GM12878 (cell line): ENCODE measurements at regions not wholly inside any gene's neighbourhood (a gene's known extent, or its start where the extent isn't known, plus 50 kb on each side); places are given as distances from the start of the nearest gene placed in this dataset.

Experiments
- ATAC-seq: fragments of 200-7000 bp; cut with Tn5 transposase; 3 replicates; pipeline ENCODE4 v1.9.1; 2020; ENCODE audit warnings: mild to moderate bottlenecking, moderate library complexity
- BruUV-seq: library from RNA; stranded (reverse); fragments of 400-500 nt; replicated peaks from 2 replicates; lab custom pipeline; 2021; lab: Mats Ljungman, UMichigan
- CTCF ChIA-PET: fragments of 300-600 bp; sonication (Branson Sonifier 250); formaldehyde crosslinking; extraction: SDS; loops from one replicate; lab custom pipeline; 2021; ENCODE audit warnings: inconsistent platforms; lab: Yijun Ruan, JAX
- POLR2A ChIA-PET: fragments of 350-600 bp; formaldehyde crosslinking; extraction: SDS; loops from one replicate; lab custom pipeline; 2021; ENCODE audit warnings: inconsistent platforms; lab: Charles Lee
- RAD21 ChIA-PET: fragments of 300-600 bp; sonication (Branson Sonifier 250); formaldehyde crosslinking; loops from one replicate; lab custom pipeline; 2023; ENCODE audit warnings: antibody characterized with exemption; ENCODE audit not compliant: unreplicated experiment; lab: Charles Lee
- SMC1A ChIA-PET: fragments of 300-600 bp; sonication (Branson Sonifier 250); formaldehyde crosslinking; loops from one replicate; lab custom pipeline; 2023; ENCODE audit not compliant: unreplicated experiment, uncharacterized antibody; lab: Charles Lee
- DNase-seq: peaks from one replicate; pipeline ENCODE4 v3.0.0-alpha.2; 2011; ENCODE audit warnings: low read depth, low spot score
- FAIRE-seq: peaks from 3 replicates; lab custom pipeline; 2011; peaks lifted over from hg19 to GRCh38; lab: Jason Lieb, UNC
- H2AFZ ChIP-seq: 2 replicates; pipeline ENCODE4 v1.6.0; 2011; ENCODE audit warnings: low read depth, low read length, control low read depth; ENCODE audit not compliant: control insufficient read depth
- H3K27ac ChIP-seq: 2 replicates; pipeline ENCODE4 v1.5.1; 2011; ENCODE audit warnings: control low read depth; ENCODE audit not compliant: control insufficient read depth, insufficient read depth
- H3K27me3 ChIP-seq, 2 experiments: replicated peaks in 1 of 2; 2 replicates each; pipeline versions ENCODE4 v1.6.0 to v1.6.1; 2011; ENCODE audit warnings: low read length in 1 of 2; ENCODE audit not compliant: control insufficient read depth in 2 of 2, insufficient read depth in 2 of 2
- H3K36me3 ChIP-seq, 2 experiments: 2 replicates each; pipeline ENCODE4 v1.5.1; 2011; ENCODE audit warnings: low read length in 1 of 2; ENCODE audit not compliant: control insufficient read depth in 2 of 2, insufficient read depth in 2 of 2
- H3K4me1 ChIP-seq: 2 replicates; pipeline ENCODE4 v1.6.1; 2011; ENCODE audit warnings: mild to moderate bottlenecking, low read length, moderate library complexity, mixed read lengths; ENCODE audit not compliant: control insufficient read depth, insufficient read depth
- H3K4me2 ChIP-seq: 2 replicates; pipeline ENCODE4 v1.6.0; 2011; ENCODE audit warnings: control low read depth; ENCODE audit not compliant: control insufficient read depth, insufficient read depth
- H3K4me3 ChIP-seq: fragments of 200-600 bp; sonication (generic); 2 replicates; pipeline ENCODE4 v1.5.1; 2016
- H3K79me2 ChIP-seq: 2 replicates; pipeline ENCODE4 v1.6.0; 2011; ENCODE audit warnings: low read length; ENCODE audit not compliant: control insufficient read depth, insufficient read depth
- H3K9ac ChIP-seq: 2 replicates; pipeline ENCODE4 v1.8.0; 2011; ENCODE audit warnings: low read length, control low read depth, mixed read lengths; ENCODE audit not compliant: control insufficient read depth, insufficient read depth
- H3K9me3 ChIP-seq: replicated peaks from 3 replicates; pipeline ENCODE4 v1.5.1; 2011; ENCODE audit warnings: mild to moderate bottlenecking, low read length; ENCODE audit not compliant: control insufficient read depth, insufficient read depth
- H4K20me1 ChIP-seq: 2 replicates; pipeline ENCODE4 v1.6.0; 2011; ENCODE audit not compliant: control insufficient read depth, insufficient read depth
- ATF7 ChIP-seq: fragments of 450-650 bp; IDR thresholded peaks from 2 replicates; pipeline ENCODE4 v1.6.1; 2016; ENCODE audit warnings: low read depth, mild to moderate bottlenecking
- CHD2 ChIP-seq: IDR thresholded peaks from 2 replicates; pipeline ENCODE4 v1.6.1; 2011; ENCODE audit warnings: low read depth, low read length, improper control_type of control experiment, borderline replicate concordance
- CREB1 ChIP-seq: IDR thresholded peaks from 2 replicates; pipeline ENCODE4 v1.6.1; 2012; ENCODE audit warnings: low read depth, mild to moderate bottlenecking, inconsistent platforms
- IKZF2 ChIP-seq, 2 experiments: fragments of 450-650 bp; IDR thresholded peaks; 2 replicates each; pipeline ENCODE4 v1.6.1; 2017; ENCODE audit warnings: mild to moderate bottlenecking in 2 of 2, moderate library complexity in 2 of 2
- IRF3 ChIP-seq: fragments of 450-650 bp; IDR thresholded peaks from 2 replicates; pipeline ENCODE4 v1.6.1; 2014; ENCODE audit warnings: mild to moderate bottlenecking
- KDM1A ChIP-seq: fragments of 200-600 bp; sonication (generic); IDR thresholded peaks from 2 replicates; pipeline ENCODE4 v1.6.1; 2016; ENCODE audit warnings: borderline replicate concordance
- NKRF ChIP-seq: fragments of 450-650 bp; conservative IDR thresholded peaks from 2 replicates; pipeline ENCODE4 v1.6.1; 2017; ENCODE audit warnings: mild to moderate bottlenecking, moderate library complexity
- NR2F1 ChIP-seq: fragments of 450-650 bp; conservative IDR thresholded peaks from 2 replicates; pipeline ENCODE4 v1.6.1; 2017; ENCODE audit warnings: mild to moderate bottlenecking
- SIN3A ChIP-seq: IDR thresholded peaks from 2 replicates; pipeline ENCODE4 v1.6.1; 2012; ENCODE audit warnings: low read depth, low read length, improper control_type of control experiment
- SMAD1 ChIP-seq: fragments of 450-650 bp; IDR thresholded peaks from 2 replicates; pipeline ENCODE4 v1.6.1; 2018; ENCODE audit warnings: mild to moderate bottlenecking, low read depth; ENCODE audit not compliant: partially characterized antibody
- SREBF1 ChIP-seq: IDR thresholded peaks from 2 replicates; pipeline ENCODE4 v1.6.1; 2012; ENCODE audit warnings: mild to moderate bottlenecking, low read length
- ZNF24 ChIP-seq: fragments of 450-650 bp; IDR thresholded peaks from 2 replicates; pipeline ENCODE4 v1.6.1; 2017; ENCODE audit warnings: antibody characterized with exemption, mild to moderate bottlenecking
- ZSCAN29 ChIP-seq: fragments of 450-650 bp; IDR thresholded peaks from 2 replicates; pipeline ENCODE4 v1.6.1; 2017; ENCODE audit warnings: mild to moderate bottlenecking, moderate library complexity
- WGBS: methylation state at CpG from one replicate; pipeline ENCODE4 v1.1.6; 2016; ENCODE audit warnings: low lambda C conversion rate; ENCODE audit not compliant: insufficient replicate concordance, insufficient coverage; ENCODE audit errors: missing lambda C conversion rate; 5-methylcytosine and 5-hydroxymethylcytosine counted together
- in situ Hi-C: fragments of 300-500 bp; cut with MboI; formaldehyde crosslinking; loops from 9 replicates; pipeline ENCODE4 v1.14.3; 2018; ENCODE audit warnings: mixed read lengths
- intact Hi-C: fragments of 100-400 bp; cut with micrococcal nuclease; formaldehyde crosslinking; loops from one replicate; pipeline ENCODE4 v1.14.2; 2022; ENCODE audit not compliant: unreplicated experiment

GRCh38 chr20:18922251-18922650, 108.7 kb downstream of the SCP2D1 start:
- no peak overlapping the region for H3K4me3 ChIP-seq
- intact Hi-C loops: no loop called here
- in situ Hi-C loops: no loop called here
- FAIRE-seq: no peak
- no peak overlapping the region for H2AFZ ChIP-seq
- H3K9me3 ChIP-seq: no peaks in the 10 kb centered on the region; the same call in 2 of the 3 replicates
- RAD21 ChIA-PET: no interaction called here
- no peaks in the 10 kb centered on the region for H3K36me3 ChIP-seq
- TF ChIP-seq IRF3 (no peak), IKZF2 (IDR thresholded peaks at IDR 0.05) (no peak), ZSCAN29 (no peak), NR2F1 (no peak), SREBF1 (no peak), CREB1 (no peak), CHD2 (no peak), ZNF24 (no peak), ATF7 (no peak), SIN3A (no peak), NKRF (no peak), SMAD1 (no peak), KDM1A (no peak)
- TF ChIP-seq, all 136 proteins: peak for 0
- no peaks in the 10 kb centered on the region for H3K27me3 ChIP-seq
- ChIA-PET CTCF (no interaction called here), SMC1A (no interaction called here), POLR2A (no interaction called here)
- ATAC-seq: no peak
- 0% methylated on average over 3 of the region's 3 CpGs for WGBS
- H3K27ac ChIP-seq: no peak overlapping the region
- no peaks in the 10 kb centered on the region for H3K79me2 ChIP-seq
- BruUV-seq: no TSS peak
- DNase-seq: no peak
- no peaks in the 10 kb centered on the region for H3K4me1 ChIP-seq
- H3K4me2 ChIP-seq: no peak overlapping the region
- no peak overlapping the region for H3K9ac ChIP-seq
- H4K20me1 ChIP-seq: no peaks in the 10 kb centered on the region
